AG09309 (cell line): ENCODE measurements at regions not wholly inside any gene's neighbourhood (a gene's known extent, or its start where the extent isn't known, plus 50 kb on each side); places are given as distances from the start of the nearest gene placed in this dataset.

ENCODE experiments used
- DNase-seq: peaks from one replicate; pipeline ENCODE4 v3.0.0-alpha.2; 2010; ENCODE audit warnings: low read depth
- H3K4me3 ChIP-seq: 2 replicates; pipeline ENCODE4 v1.5.1; 2011; ENCODE audit warnings: mild to moderate bottlenecking, low read depth, low read length, moderate library complexity; ENCODE audit not compliant: control insufficient read depth
- CTCF ChIP-seq: IDR thresholded peaks from 2 replicates; pipeline ENCODE4 v1.5.1; 2011; ENCODE audit warnings: mild to moderate bottlenecking, low read depth, low read length, inconsistent platforms; ENCODE audit not compliant: insufficient read depth, control insufficient read depth; ENCODE audit errors: missing control alignments

DNA sequence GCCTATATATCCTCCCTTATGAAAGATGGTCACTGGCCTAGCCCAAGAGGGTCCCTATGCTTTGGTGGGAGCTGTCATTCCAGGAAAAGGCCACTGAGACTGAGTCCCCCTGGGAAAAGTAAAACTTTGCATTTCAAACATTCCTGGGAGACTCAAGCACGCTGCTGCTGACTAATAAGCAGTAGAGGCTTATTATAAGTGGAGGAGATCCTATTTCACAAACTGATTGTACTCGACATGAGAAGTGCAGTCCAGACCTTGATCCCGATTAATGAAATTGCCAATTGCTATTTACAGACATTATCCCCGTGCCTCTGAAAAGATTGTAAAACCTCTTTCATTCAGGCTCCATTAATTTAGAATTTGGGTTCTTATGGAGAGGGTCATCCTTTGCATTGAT, 96.6 kb downstream of the EMP1 start:
- no peak for DNase-seq
- TF ChIP-seq CTCF: no peak
- H3K4me3 ChIP-seq: no peak overlapping the region

- TF ChIP-seq CTCF: no peak
- DNase-seq: no peak
- no peak overlapping the region for H3K4me3 ChIP-seq
Observed at GRCh38 chr12:13289653-13290289, 93.2 kb downstream of the EMP1 start.

DNA sequence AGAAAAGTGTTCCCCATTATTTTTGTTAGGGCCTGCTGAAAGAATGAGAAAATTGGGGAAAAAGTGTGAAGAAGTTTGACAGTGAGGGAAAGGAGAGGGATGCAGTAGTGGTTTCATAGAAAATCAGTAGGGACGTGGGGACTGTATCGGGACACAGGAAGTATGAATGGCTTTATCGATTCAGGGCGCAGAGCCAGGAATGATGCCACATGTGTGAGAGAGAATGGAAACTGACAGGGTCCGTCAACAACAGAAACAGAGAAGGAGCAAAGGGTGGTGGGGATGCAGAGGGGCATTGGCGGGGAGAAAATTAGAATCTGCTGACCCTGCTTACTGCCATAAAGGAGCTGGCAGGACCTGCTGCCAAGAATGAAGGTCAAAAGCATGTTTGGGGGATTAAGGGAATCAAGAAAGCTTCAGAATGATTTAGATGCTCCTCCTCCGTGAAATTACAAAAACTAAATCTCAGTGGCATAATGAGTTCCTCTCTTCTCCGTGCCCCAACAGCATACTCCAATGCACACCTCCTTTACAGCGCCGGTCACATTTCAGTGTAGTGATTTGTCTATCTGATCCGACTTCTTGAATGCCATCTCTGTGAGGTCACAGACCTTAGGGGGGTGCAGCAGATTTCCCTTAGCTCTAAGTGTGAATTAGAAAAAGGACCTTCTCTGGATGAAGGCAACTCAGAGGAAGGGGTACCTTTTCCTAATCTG, 92.6 kb downstream of the EMP1 start:
- DNase-seq: no peak
- no peak for TF ChIP-seq CTCF
- H3K4me3 ChIP-seq: no peak overlapping the region

DNA sequence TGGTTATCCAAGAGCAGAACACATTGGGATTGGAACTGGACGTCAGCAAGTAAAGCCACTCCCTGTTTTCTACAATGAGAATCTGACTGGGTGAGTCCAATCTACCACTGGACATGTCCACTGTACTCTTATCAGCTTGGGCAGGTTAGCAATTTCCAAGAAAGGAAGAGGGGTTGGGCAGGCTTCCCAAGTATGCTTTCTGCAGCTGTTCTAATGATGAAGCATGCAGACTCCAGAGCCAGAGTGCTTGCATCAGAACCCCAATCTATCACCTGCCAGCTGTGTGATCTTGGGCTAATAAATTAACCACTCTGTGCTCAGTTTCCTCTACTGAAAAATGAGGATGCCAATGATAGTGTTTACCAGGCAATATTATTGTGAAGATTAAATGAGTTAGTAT, 92.0 kb downstream of the EMP1 start:
- no peak for DNase-seq
- no peak for TF ChIP-seq CTCF
- no peak overlapping the region for H3K4me3 ChIP-seq

GRCh38 chr12:13283867-13284266, 87.3 kb downstream of the EMP1 start:
- TF ChIP-seq CTCF: no peak
- DNase-seq: no peak
- H3K4me3 ChIP-seq: no peak overlapping the region

DNA sequence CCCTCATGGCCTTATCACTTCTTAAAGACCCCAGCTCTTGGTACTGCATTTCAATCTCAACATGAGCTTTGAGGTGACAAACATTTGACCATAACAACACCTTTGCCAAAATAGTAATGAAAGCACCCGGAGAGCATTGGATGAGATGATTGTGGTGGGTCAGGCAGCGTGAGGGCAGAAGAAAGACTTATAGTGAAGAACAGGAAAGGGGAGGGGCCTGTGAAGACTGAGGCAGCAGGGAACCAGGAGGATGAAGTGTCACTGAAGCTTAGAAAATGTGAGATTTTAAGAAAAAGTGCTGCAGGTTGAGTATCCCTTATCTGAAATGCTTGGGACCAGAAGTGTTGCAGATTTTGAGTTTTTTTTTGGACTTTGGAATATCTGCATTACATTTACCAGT, 86.3 kb downstream of the EMP1 start:
- no peak overlapping the region for H3K4me3 ChIP-seq
- DNase-seq: no peak
- no peak for TF ChIP-seq CTCF
